RWPE2 (cell line): ENCODE measurements at regions not wholly inside any gene's neighbourhood (a gene's known extent, or its start where the extent isn't known, plus 50 kb on each side); places are given as distances from the start of the nearest gene placed in this dataset.

ENCODE experiments used
- ATAC-seq: fragments of 200-7000 bp; cut with Tn5 transposase; 3 replicates; pipeline ENCODE4 v1.9.1; 2021; ENCODE audit warnings: low read depth
- DNase-seq: peaks from one replicate; pipeline ENCODE4 v3.0.0-alpha.2; 2020; ENCODE audit warnings: low spot score
- H3K27ac ChIP-seq: fragments of 450-650 bp; 2 replicates; pipeline ENCODE4 v1.5.1; 2017; ENCODE audit warnings: mild to moderate bottlenecking; ENCODE audit not compliant: poor library complexity, severe bottlenecking
- H3K27me3 ChIP-seq: fragments of 250-450 bp; sonication (Bioruptor Pico); 2 replicates; pipeline ENCODE4 v1.5.1; 2021; ENCODE audit warnings: mild to moderate bottlenecking, moderate library complexity; ENCODE audit not compliant: insufficient read depth, poor library complexity, severe bottlenecking
- H3K36me3 ChIP-seq: fragments of 250-450 bp; sonication (Bioruptor Pico); 2 replicates; pipeline ENCODE4 v1.5.1; 2020; ENCODE audit warnings: low read depth, mild to moderate bottlenecking, moderate library complexity
- H3K4me1 ChIP-seq: fragments of 250-450 bp; sonication (Bioruptor Pico); 2 replicates; pipeline ENCODE4 v1.5.1; 2021; ENCODE audit warnings: mild to moderate bottlenecking, moderate library complexity; ENCODE audit not compliant: insufficient read depth, poor library complexity, severe bottlenecking
- H3K4me3 ChIP-seq: fragments of 250-450 bp; sonication (Bioruptor Pico); 2 replicates; pipeline ENCODE4 v1.5.1; 2021; ENCODE audit warnings: mild to moderate bottlenecking, moderate library complexity; ENCODE audit not compliant: severe bottlenecking
- H3K9me3 ChIP-seq: fragments of 250-450 bp; sonication (Bioruptor Pico); 2 replicates; pipeline ENCODE4 v1.5.1; 2021; ENCODE audit warnings: mild to moderate bottlenecking, moderate library complexity; ENCODE audit not compliant: severe bottlenecking
- TF ChIP-seq, protein P1 (sequence below): fragments of 450-650 bp; IDR thresholded peaks from one replicate; pipeline ENCODE4 v1.5.1; 2017; ENCODE audit warnings: mild to moderate bottlenecking, moderate library complexity; ENCODE audit not compliant: poor library complexity, severe bottlenecking

DNA sequence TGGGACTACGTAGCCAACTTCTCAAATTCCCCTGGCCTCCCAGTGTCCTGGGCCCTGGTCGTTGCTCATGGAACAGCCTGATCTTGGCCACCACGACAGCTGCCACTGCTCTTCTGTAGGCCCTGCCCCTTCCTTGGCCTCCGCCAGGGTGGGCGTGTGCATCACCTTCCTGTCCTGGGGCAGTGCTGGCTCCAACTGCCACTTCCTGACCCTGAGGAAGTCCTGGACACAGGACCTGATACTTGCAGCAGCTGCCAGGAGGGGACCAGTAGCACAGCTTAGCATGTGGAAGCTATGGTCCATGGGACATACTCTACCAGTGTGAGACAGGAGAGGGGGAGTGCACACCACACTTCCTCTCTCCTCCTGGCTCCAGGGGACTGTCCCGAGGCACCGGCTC lies 145.2 kb downstream of the TENT4A start:
- DNase-seq, result no peak
- Histone ChIP-seq H3K4me1 (no peaks in the 10 kb centered on the region), H3K27ac (no peak overlapping the region), H3K36me3 (no peaks in the 10 kb centered on the region), H3K4me3 (no peak overlapping the region), H3K9me3 (no peaks in the 10 kb centered on the region), H3K27me3 (no peaks in the 10 kb centered on the region)
- TF ChIP-seq, protein P1, sequence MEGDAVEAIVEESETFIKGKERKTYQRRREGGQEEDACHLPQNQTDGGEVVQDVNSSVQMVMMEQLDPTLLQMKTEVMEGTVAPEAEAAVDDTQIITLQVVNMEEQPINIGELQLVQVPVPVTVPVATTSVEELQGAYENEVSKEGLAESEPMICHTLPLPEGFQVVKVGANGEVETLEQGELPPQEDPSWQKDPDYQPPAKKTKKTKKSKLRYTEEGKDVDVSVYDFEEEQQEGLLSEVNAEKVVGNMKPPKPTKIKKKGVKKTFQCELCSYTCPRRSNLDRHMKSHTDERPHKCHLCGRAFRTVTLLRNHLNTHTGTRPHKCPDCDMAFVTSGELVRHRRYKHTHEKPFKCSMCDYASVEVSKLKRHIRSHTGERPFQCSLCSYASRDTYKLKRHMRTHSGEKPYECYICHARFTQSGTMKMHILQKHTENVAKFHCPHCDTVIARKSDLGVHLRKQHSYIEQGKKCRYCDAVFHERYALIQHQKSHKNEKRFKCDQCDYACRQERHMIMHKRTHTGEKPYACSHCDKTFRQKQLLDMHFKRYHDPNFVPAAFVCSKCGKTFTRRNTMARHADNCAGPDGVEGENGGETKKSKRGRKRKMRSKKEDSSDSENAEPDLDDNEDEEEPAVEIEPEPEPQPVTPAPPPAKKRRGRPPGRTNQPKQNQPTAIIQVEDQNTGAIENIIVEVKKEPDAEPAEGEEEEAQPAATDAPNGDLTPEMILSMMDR, result no peak
- peak; percentile 27; the same call in 2 of the 3 replicates for ATAC-seq

DNA sequence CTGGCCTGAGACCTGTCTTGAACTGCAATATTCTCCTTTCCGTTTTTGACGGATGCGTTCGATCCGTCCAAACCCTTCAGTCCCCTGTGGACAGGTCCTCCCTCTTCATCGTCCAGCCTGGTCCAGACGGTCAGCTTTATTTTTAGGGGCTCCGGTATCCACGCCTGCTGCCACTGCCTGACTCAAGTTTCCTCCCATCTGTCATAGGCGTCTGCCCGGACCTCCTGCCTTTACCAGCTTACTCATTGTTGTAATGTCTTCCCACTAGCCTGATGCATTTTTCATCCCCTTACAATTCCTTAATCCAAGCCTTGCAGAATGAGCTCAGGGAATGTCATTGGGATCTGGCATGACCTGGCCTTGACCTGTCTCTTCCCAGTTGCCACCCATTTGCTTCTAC lies 145.8 kb downstream of the TENT4A start:
- Histone ChIP-seq H3K4me3 (no peak overlapping the region), H3K27ac (no peak overlapping the region), H3K36me3 (no peaks in the 10 kb centered on the region), H3K4me1 (no peaks in the 10 kb centered on the region), H3K9me3 (no peaks in the 10 kb centered on the region), H3K27me3 (no peaks in the 10 kb centered on the region)
- 0 out of 3 replicates have a peak, but pooled peaks have one; percentile 12 for ATAC-seq
- DNase-seq, result no peak
- TF ChIP-seq, protein P1, result no peak

DNA sequence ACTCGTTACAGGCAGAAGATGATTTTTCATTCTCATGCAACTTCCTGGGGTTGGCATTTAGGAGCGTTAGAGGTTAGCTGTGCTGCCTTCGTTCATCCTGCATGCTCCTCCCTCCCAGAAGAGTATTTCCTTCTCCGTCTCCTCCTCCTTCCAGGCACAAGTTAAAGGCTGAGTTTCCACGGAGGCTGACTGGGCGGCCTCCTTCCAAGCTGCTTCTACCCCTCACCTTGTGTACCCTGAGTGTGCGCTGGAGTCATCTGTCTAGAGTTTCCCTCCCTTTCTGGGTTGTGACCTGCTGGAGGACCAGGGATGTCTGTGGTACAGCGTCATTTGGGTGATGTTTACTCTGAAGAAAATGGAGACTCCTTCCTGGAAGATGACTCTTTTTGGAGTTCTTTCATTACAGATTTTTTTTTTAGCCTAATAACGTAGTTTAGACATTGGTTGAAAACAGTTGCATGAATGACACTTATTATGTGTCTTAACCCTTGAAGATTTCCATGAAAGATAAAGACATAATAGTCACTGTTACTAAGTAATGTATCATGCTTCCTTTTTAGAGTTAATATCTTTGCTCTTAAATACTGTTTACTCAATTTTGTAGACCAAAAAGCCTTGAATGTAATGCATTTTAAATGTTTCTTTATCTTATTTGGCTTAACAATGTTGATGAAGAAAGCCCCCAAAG lies 146.9 kb downstream of the TENT4A start:
- Histone ChIP-seq H3K4me1 (no peaks in the 10 kb centered on the region), H3K4me3 (no peak overlapping the region), H3K27me3 (no peaks in the 10 kb centered on the region), H3K36me3 (no peaks in the 10 kb centered on the region), H3K9me3 (no peaks in the 10 kb centered on the region), H3K27ac (no peak overlapping the region)
- DNase-seq (no peak), ATAC-seq (no peak)
- TF ChIP-seq, protein P1, result no peak

DNA sequence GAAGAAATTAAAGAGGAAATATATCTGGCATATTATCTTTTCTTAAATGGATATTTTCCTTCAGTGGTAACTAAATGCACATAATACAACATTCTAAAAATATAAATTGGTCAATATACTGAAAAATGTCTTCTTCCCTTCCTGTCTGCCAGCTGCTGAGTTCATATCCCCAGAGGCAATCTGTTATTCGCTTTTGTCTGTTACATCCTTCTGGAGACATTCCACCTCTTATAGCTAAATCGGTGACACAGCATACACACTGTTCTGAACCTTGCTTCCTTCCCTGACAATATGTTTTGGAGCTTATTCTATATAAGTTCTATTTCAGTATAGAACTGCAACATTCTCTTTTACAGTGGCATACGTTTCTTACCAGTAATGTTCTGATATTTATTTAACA lies 147.8 kb downstream of the TENT4A start:
- Histone ChIP-seq H3K27ac (no peak overlapping the region), H3K4me3 (no peak overlapping the region), H3K4me1 (no peaks in the 10 kb centered on the region), H3K27me3 (no peaks in the 10 kb centered on the region), H3K36me3 (no peaks in the 10 kb centered on the region), H3K9me3 (no peaks in the 10 kb centered on the region)
- DNase-seq, result no peak
- no peak for ATAC-seq
- TF ChIP-seq, protein P1, result no peak

DNA sequence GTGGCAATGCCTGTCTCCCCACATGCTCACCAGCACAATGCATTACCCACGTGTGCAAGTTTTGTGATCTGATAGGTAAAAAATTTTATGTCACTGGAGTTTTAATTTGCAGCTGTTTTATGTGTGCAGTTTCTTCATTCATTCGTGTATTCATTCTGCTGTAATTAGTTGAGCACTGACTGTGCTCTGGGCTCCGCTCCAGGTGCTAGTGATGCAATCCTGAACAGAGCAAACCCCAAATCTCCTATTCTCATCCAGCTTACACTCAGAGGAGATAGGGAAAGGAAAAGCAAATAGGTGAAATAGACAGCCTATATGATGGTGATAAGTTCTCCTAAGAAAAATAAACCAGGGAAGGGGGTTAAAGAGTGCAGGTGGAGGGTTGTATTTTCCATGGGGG lies 148.4 kb downstream of the TENT4A start:
- Histone ChIP-seq H3K27ac (no peak overlapping the region), H3K27me3 (no peaks in the 10 kb centered on the region), H3K4me1 (no peaks in the 10 kb centered on the region), H3K9me3 (no peaks in the 10 kb centered on the region), H3K36me3 (no peaks in the 10 kb centered on the region), H3K4me3 (no peak overlapping the region)
- ATAC-seq, result no peak
- no peak for DNase-seq
- TF ChIP-seq, protein P1, result no peak
